ENCODE measurements at regions not wholly inside any gene's neighbourhood (a gene's known extent, or its start where the extent isn't known, plus 50 kb on each side); places are given as distances from the start of the nearest gene placed in this dataset.

DNA sequence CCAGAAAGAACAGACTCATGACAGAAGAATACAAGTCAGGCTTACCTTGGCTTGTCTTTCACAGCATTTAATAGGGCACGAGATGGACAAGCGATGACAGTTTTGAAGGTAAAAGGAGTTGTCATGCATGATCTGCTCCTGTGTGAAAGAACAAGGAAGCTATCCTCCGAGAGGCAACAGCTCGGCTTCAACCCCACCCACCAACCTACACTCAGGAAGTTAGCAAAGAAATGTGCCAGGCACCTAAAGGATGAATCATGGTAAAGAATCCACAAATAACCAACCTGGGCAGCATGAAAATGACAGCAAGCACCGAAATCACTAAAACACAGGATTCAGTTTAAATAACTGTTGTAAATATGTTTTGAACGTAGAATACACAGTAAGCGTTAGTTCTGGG, 700.2 kb downstream of the TYW1 start:
- peaks cover 0 to 12% of the 10 kb centered on the region in 2 donors for H3K9me3 ChIP-seq (ENCODE audit: control insufficient read depth in 2 of 2, insufficient read depth in 1 of 2, low read length in 1 of 2)
- no peak overlapping the region for H3K4me3 ChIP-seq (ENCODE audit: low read length in 2 of 2)
- 77% methylated on average over 7 of the region's 7 CpGs for WGBS
- H3K27ac ChIP-seq (ENCODE audit: low read depth in 1 of 2, low read length in 1 of 2): no peak overlapping the region
- no peak for DNase-seq (ENCODE audit: low read depth in 6 of 9, low spot score in 9 of 9)
- no peaks in the 10 kb centered on the region for H3K36me3 ChIP-seq (ENCODE audit: control insufficient read depth in 2 of 2, insufficient read depth in 2 of 2, low read length in 1 of 2)
- no peaks in the 10 kb centered on the region for H3K27me3 ChIP-seq (ENCODE audit: control insufficient read depth in 2 of 2, insufficient read depth in 1 of 2, low read length in 1 of 2)
- no peaks in the 10 kb centered on the region for H3K4me1 ChIP-seq (ENCODE audit: control insufficient read depth in 2 of 2, insufficient read depth in 2 of 2, low read length in 2 of 2)

DNA sequence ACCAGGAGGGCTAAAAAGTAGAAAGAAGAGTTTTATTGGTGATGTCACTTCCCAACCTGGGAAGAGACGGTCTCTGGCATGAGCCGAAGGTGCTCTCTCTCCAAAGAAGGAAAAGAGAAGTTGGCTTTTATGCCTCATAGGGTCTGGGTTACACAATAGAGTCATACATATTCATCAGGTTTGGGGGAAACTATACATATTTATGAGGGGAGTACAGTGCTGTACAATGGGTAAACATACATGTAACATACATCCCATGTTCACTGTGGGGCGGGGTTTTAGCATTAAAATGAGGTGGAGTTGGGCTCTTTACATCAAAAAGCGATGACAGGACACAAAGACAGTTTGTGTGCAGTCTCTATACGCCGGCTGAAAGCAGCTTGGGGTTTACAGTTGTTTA, 701.7 kb downstream of the TYW1 start:
- Histone ChIP-seq H3K4me1 (ENCODE audit: control insufficient read depth in 2 of 2, insufficient read depth in 2 of 2, low read length in 2 of 2) (no peaks in the 10 kb centered on the region), H3K36me3 (ENCODE audit: control insufficient read depth in 2 of 2, insufficient read depth in 2 of 2, low read length in 1 of 2) (no peaks in the 10 kb centered on the region), H3K9me3 (ENCODE audit: control insufficient read depth in 2 of 2, insufficient read depth in 1 of 2, low read length in 1 of 2) (peaks cover 0 to 12% of the 10 kb centered on the region in 2 donors), H3K27ac (ENCODE audit: low read depth in 1 of 2, low read length in 1 of 2) (no peak overlapping the region), H3K4me3 (ENCODE audit: low read length in 2 of 2) (no peak overlapping the region), H3K27me3 (ENCODE audit: control insufficient read depth in 2 of 2, insufficient read depth in 1 of 2, low read length in 1 of 2) (no peaks in the 10 kb centered on the region)
- WGBS: 86% methylated on average over 6 of the region's 6 CpGs
- no peak for DNase-seq (ENCODE audit: low read depth in 6 of 9, low spot score in 9 of 9)

GRCh38 chr7:67705850-67706249, 709.2 kb downstream of the TYW1 start:
- DNase-seq (ENCODE audit: low read depth in 6 of 9, low spot score in 9 of 9): no peak
- H3K27me3 ChIP-seq (ENCODE audit: control insufficient read depth in 2 of 2, insufficient read depth in 1 of 2, low read length in 1 of 2): no peaks in the 10 kb centered on the region
- H3K27ac ChIP-seq (ENCODE audit: low read depth in 1 of 2, low read length in 1 of 2): no peak overlapping the region
- peaks cover 0 to 10% of the 10 kb centered on the region in 2 donors for H3K9me3 ChIP-seq (ENCODE audit: control insufficient read depth in 2 of 2, insufficient read depth in 1 of 2, low read length in 1 of 2)
- no peaks in the 10 kb centered on the region for H3K4me1 ChIP-seq (ENCODE audit: control insufficient read depth in 2 of 2, insufficient read depth in 2 of 2, low read length in 2 of 2)
- 69% methylated on average over 2 of the region's 2 CpGs for WGBS
- no peak overlapping the region for H3K4me3 ChIP-seq (ENCODE audit: low read length in 2 of 2)
- H3K36me3 ChIP-seq (ENCODE audit: control insufficient read depth in 2 of 2, insufficient read depth in 2 of 2, low read length in 1 of 2): no peaks in the 10 kb centered on the region

DNA sequence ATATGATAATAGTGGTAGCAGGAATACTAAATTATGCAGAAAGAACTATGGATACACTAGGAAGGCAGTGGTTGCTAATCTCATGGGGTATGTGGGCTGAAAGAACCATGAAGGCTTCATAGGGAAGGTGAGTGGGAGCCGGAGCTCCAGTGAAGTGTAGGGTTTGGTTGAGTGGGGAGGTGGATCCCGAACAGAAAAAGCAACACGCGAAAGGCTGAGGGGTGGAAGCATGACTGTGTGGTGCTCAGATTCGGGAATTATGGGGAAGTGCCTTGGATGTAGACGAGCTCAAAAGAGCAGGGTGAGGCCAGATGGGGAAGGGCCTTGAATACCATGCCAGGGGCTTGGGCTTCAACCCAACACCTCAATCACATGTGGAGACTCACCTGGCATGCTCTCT, 715.1 kb downstream of the TYW1 start:
- Histone ChIP-seq H3K27ac (ENCODE audit: low read depth in 1 of 2, low read length in 1 of 2) (no peak overlapping the region), H3K27me3 (ENCODE audit: control insufficient read depth in 2 of 2, insufficient read depth in 1 of 2, low read length in 1 of 2) (no peaks in the 10 kb centered on the region), H3K4me1 (ENCODE audit: control insufficient read depth in 2 of 2, insufficient read depth in 2 of 2, low read length in 2 of 2) (no peaks in the 10 kb centered on the region), H3K9me3 (ENCODE audit: control insufficient read depth in 2 of 2, insufficient read depth in 1 of 2, low read length in 1 of 2) (peaks cover 0 to 20% of the 10 kb centered on the region in 2 donors), H3K4me3 (ENCODE audit: low read length in 2 of 2) (no peak overlapping the region), H3K36me3 (ENCODE audit: control insufficient read depth in 2 of 2, insufficient read depth in 2 of 2, low read length in 1 of 2) (no peaks in the 10 kb centered on the region)
- DNase-seq (ENCODE audit: low read depth in 6 of 9, low spot score in 9 of 9): no peak
- WGBS: 77% methylated on average over 6 of the region's 6 CpGs

DNA sequence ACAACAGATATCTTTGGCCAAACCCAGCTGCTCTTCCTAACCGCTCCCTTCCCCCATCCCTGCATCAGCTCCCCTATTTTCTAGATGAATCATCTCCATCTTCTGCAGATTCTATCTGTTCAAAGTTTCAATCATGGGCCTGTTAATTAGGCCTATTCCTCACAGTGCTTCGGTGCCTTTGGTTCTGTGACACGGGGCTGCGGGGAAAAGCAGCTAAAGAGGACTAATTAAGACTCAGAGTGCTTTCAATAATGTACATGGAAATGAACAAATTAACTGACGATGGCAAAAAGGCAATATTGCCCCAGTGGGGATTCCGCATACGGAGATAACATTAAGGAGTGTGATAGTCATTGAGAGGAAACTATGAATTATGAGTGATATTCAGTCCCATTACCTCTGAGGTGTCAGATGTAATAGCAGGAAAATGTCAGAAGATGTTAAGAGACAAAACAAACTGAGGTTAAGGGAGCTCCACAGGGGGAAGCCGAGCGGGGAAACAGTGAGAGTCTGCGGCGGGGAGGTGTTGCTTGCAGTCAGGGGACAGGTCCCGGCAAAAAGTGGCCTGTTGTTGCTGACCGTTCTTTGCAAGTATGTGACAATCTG, 716.9 kb downstream of the TYW1 start:
- Histone ChIP-seq H3K4me3 (ENCODE audit: low read length in 2 of 2) (no peak overlapping the region), H3K9me3 (ENCODE audit: control insufficient read depth in 2 of 2, insufficient read depth in 1 of 2, low read length in 1 of 2) (peaks cover 1 to 23% of the 10 kb centered on the region in 2 donors), H3K27me3 (ENCODE audit: control insufficient read depth in 2 of 2, insufficient read depth in 1 of 2, low read length in 1 of 2) (no peaks in the 10 kb centered on the region), H3K4me1 (ENCODE audit: control insufficient read depth in 2 of 2, insufficient read depth in 2 of 2, low read length in 2 of 2) (no peaks in the 10 kb centered on the region), H3K27ac (ENCODE audit: low read depth in 1 of 2, low read length in 1 of 2) (no peak overlapping the region), H3K36me3 (ENCODE audit: control insufficient read depth in 2 of 2, insufficient read depth in 2 of 2, low read length in 1 of 2) (no peaks in the 10 kb centered on the region)
- no peak for DNase-seq (ENCODE audit: low read depth in 6 of 9, low spot score in 9 of 9)
- WGBS: 72% methylated on average over 13 of the region's 13 CpGs

DNA sequence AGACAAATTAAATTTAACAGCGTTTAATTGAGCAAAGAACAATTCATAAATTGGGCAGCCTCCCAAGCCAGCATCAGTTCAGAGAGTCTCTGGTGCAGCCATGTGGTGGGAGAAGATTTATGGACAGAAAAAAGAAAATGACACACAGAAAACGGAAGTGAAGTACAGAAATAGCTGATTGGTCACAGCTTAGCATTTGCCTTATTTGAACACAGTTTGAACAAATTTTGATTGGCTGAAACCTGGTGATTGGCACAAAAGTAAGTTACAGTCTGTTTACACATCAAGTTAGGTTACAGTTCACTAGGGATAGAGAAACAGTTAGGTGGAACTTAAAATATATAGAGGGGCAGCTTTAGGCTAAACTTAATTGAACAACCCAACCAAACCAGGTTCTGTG, 720.1 kb downstream of the TYW1 start:
- no peak for DNase-seq (ENCODE audit: low read depth in 6 of 9, low spot score in 9 of 9)
- H3K9me3 ChIP-seq (ENCODE audit: control insufficient read depth in 2 of 2, insufficient read depth in 1 of 2, low read length in 1 of 2): peaks cover 1 to 17% of the 10 kb centered on the region in 2 donors
- no peak overlapping the region for H3K27ac ChIP-seq (ENCODE audit: low read depth in 1 of 2, low read length in 1 of 2)
- 52% methylated on average over 2 of the region's 2 CpGs for WGBS
- no peak overlapping the region for H3K4me3 ChIP-seq (ENCODE audit: low read length in 2 of 2)
- H3K36me3 ChIP-seq (ENCODE audit: control insufficient read depth in 2 of 2, insufficient read depth in 2 of 2, low read length in 1 of 2): no peaks in the 10 kb centered on the region
- H3K4me1 ChIP-seq (ENCODE audit: control insufficient read depth in 2 of 2, insufficient read depth in 2 of 2, low read length in 2 of 2): no peaks in the 10 kb centered on the region
- H3K27me3 ChIP-seq (ENCODE audit: control insufficient read depth in 2 of 2, insufficient read depth in 1 of 2, low read length in 1 of 2): no peaks in the 10 kb centered on the region

- no peak overlapping the region for H3K4me3 ChIP-seq (ENCODE audit: low read length in 2 of 2)
- peaks cover 1 to 14% of the 10 kb centered on the region in 2 donors for H3K9me3 ChIP-seq (ENCODE audit: control insufficient read depth in 2 of 2, insufficient read depth in 1 of 2, low read length in 1 of 2)
- no peaks in the 10 kb centered on the region for H3K4me1 ChIP-seq (ENCODE audit: control insufficient read depth in 2 of 2, insufficient read depth in 2 of 2, low read length in 2 of 2)
- WGBS: 32% methylated on average over 3 of the region's 3 CpGs
- H3K36me3 ChIP-seq (ENCODE audit: control insufficient read depth in 2 of 2, insufficient read depth in 2 of 2, low read length in 1 of 2): no peaks in the 10 kb centered on the region
- no peak overlapping the region for H3K27ac ChIP-seq (ENCODE audit: low read depth in 1 of 2, low read length in 1 of 2)
- DNase-seq (ENCODE audit: low read depth in 6 of 9, low spot score in 9 of 9): no peak
- no peaks in the 10 kb centered on the region for H3K27me3 ChIP-seq (ENCODE audit: control insufficient read depth in 2 of 2, insufficient read depth in 1 of 2, low read length in 1 of 2)
Observed at GRCh38 chr7:67723591-67723990, 727.0 kb downstream of the TYW1 start.

DNA sequence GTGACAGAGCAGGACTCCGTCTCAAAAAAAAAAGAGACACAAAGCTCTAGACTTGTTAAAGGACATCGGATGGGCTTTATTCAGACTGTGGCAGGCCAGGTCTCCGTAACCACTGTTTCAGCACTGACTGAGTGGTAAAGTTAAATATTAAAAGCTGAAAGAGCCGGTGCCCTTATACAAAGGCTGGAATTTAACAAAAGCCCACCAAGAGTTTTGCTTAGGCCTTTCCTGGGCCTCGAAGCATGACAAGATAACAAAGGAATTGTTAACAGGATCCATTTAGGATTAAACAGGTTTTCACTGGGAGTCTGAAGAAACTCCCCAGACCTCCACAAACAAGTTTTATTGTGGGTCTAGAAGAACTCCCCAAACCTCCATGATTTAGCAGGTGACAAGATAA, 727.8 kb downstream of the TYW1 start:
- DNase-seq (ENCODE audit: low read depth in 6 of 9, low spot score in 9 of 9): no peak
- Histone ChIP-seq H3K4me3 (ENCODE audit: low read length in 2 of 2) (no peak overlapping the region), H3K4me1 (ENCODE audit: control insufficient read depth in 2 of 2, insufficient read depth in 2 of 2, low read length in 2 of 2) (no peaks in the 10 kb centered on the region), H3K27ac (ENCODE audit: low read depth in 1 of 2, low read length in 1 of 2) (no peak overlapping the region), H3K27me3 (ENCODE audit: control insufficient read depth in 2 of 2, insufficient read depth in 1 of 2, low read length in 1 of 2) (no peaks in the 10 kb centered on the region), H3K9me3 (ENCODE audit: control insufficient read depth in 2 of 2, insufficient read depth in 1 of 2, low read length in 1 of 2) (peaks cover 1 to 14% of the 10 kb centered on the region in 2 donors), H3K36me3 (ENCODE audit: control insufficient read depth in 2 of 2, insufficient read depth in 2 of 2, low read length in 1 of 2) (no peaks in the 10 kb centered on the region)
- 87% methylated on average over 5 of the region's 5 CpGs for WGBS

DNA sequence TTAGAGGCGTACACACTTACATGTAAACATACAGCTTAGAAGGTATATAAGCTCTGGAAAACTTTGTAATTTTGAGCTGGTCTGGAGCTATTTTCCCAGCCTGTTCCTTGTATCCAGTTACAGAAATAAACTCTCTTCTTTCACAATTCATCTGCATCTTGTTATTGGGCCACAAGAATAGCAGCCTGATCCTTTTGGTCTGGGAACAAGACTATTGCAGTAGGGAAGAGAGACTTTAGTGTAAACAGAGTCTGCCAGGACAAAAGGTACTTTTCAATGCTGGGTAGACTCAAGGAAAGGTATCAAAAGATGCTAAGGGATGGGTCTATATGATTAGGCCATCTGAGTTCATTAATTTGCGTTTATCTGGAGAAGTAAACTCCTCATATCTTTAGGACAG, 728.3 kb downstream of the TYW1 start:
- Histone ChIP-seq H3K9me3 (ENCODE audit: control insufficient read depth in 2 of 2, insufficient read depth in 1 of 2, low read length in 1 of 2) (peaks cover 1 to 14% of the 10 kb centered on the region in 2 donors), H3K27me3 (ENCODE audit: control insufficient read depth in 2 of 2, insufficient read depth in 1 of 2, low read length in 1 of 2) (no peaks in the 10 kb centered on the region), H3K27ac (ENCODE audit: low read depth in 1 of 2, low read length in 1 of 2) (no peak overlapping the region), H3K4me3 (ENCODE audit: low read length in 2 of 2) (no peak overlapping the region), H3K36me3 (ENCODE audit: control insufficient read depth in 2 of 2, insufficient read depth in 2 of 2, low read length in 1 of 2) (no peaks in the 10 kb centered on the region), H3K4me1 (ENCODE audit: control insufficient read depth in 2 of 2, insufficient read depth in 2 of 2, low read length in 2 of 2) (no peaks in the 10 kb centered on the region)
- DNase-seq (ENCODE audit: low read depth in 6 of 9, low spot score in 9 of 9): no peak
- 83% methylated on average over 2 of the region's 2 CpGs for WGBS

DNA sequence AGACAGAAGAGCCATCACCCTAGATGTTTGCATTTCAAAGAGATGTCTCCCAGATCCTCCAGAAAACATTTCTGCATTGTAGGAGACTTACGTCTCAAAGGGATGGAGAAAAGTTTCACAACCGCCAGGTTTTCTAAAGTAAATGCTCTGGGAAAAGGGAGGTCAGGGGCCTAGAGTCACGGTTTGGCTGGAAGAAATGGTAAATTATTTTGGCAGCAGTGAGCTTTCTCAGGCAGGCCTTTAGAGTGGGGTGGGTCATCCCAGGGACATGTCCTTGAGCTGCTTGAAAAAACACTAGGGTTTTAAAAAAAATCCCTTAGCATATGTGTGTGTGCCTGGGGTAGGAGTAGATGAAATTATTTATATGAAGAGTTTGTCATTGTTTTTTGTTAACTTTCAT, 728.8 kb downstream of the TYW1 start:
- DNase-seq (ENCODE audit: low read depth in 6 of 9, low spot score in 9 of 9): no peak
- no peak overlapping the region for H3K4me3 ChIP-seq (ENCODE audit: low read length in 2 of 2)
- no peaks in the 10 kb centered on the region for H3K36me3 ChIP-seq (ENCODE audit: control insufficient read depth in 2 of 2, insufficient read depth in 2 of 2, low read length in 1 of 2)
- H3K27ac ChIP-seq (ENCODE audit: low read depth in 1 of 2, low read length in 1 of 2): no peak overlapping the region
- 60% methylated on average over 3 of the region's 3 CpGs for WGBS
- no peaks in the 10 kb centered on the region for H3K4me1 ChIP-seq (ENCODE audit: control insufficient read depth in 2 of 2, insufficient read depth in 2 of 2, low read length in 2 of 2)
- H3K27me3 ChIP-seq (ENCODE audit: control insufficient read depth in 2 of 2, insufficient read depth in 1 of 2, low read length in 1 of 2): no peaks in the 10 kb centered on the region
- H3K9me3 ChIP-seq (ENCODE audit: control insufficient read depth in 2 of 2, insufficient read depth in 1 of 2, low read length in 1 of 2): peaks cover 1 to 14% of the 10 kb centered on the region in 2 donors

Data from thymus (tissue), 11 donors.